ENCODE measurements at regions not wholly inside any gene's neighbourhood (a gene's known extent, or its start where the extent isn't known, plus 50 kb on each side); places are given as distances from the start of the nearest gene placed in this dataset.

DNA sequence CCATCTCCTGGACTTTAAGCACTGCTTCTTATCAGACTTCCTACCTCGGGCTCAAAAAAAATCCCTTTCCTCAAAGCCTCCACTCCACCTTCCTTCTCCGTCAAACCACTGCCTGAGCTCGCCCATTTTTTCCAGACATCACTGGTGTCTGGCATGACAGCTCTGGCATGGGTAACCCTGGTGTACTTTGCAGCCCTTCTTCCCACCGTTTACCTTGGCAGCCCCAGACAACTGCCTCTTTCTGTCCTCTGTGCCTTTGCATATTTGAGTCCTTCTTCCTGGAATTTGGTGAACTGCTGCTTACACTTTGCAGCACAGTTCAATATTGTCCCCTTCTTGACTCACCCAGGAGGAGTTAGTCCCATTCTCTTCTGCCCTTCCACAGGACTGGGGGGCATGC lies 144.6 kb upstream of the TBX20 start:
- H3K4me1 ChIP-seq (ENCODE audit: insufficient read depth, insufficient read length) = no peaks in the 10 kb centered on the region
- no peak overlapping the region for H3K4me3 ChIP-seq (ENCODE audit: insufficient read length, low read depth)
- no peaks in the 10 kb centered on the region for H3K9me3 ChIP-seq (ENCODE audit: insufficient read depth, low read length)
- H3K27me3 ChIP-seq (ENCODE audit: insufficient read depth, insufficient read length) = peaks cover 3% of the 10 kb centered on the region
- TF ChIP-seq YY1 (IDR thresholded peaks at IDR 0.05; ENCODE audit: insufficient read depth, insufficient read length) (no peak), ZNF274 (IDR thresholded peaks at IDR 0.05; ENCODE audit: low read depth, low read length) (no peak), SUZ12 (IDR thresholded peaks at IDR 0.05; ENCODE audit: extremely low read depth, insufficient read depth, insufficient read length) (no peak)
- no peaks in the 10 kb centered on the region for H3K36me3 ChIP-seq (ENCODE audit: insufficient read depth, insufficient read length, low read length)
- H3K9ac ChIP-seq (ENCODE audit: insufficient read length, low read depth) = no peak overlapping the region
- DNase-seq (ENCODE audit: low read depth, low spot score) = no peak

DNA sequence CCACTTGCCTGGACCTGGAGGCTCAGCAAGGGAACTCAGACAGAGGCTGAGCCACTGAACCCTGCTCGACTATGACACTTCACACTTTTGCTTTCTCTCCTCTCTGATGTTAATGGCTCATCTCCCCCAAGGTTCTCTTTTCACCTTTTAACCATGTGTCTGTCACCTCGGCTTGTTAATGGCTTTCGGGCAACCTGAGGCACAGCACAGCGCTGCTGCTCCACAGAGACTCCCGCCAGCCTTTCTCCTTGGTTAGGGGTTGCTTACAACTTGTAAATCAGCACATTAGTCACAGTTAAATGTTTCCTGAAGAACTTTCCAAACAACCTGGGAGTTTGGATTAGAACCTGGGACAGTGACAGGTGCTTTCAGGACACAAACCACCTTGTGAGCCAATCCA lies 136.2 kb upstream of the TBX20 start:
- Histone ChIP-seq H3K27me3 (ENCODE audit: insufficient read depth, insufficient read length) (no peaks in the 10 kb centered on the region), H3K4me3 (ENCODE audit: insufficient read length, low read depth) (no peak overlapping the region), H3K4me1 (ENCODE audit: insufficient read depth, insufficient read length) (no peaks in the 10 kb centered on the region), H3K36me3 (ENCODE audit: insufficient read depth, insufficient read length, low read length) (no peaks in the 10 kb centered on the region), H3K9ac (ENCODE audit: insufficient read length, low read depth) (no peak overlapping the region), H3K9me3 (ENCODE audit: insufficient read depth, low read length) (no peaks in the 10 kb centered on the region)
- TF ChIP-seq SUZ12 (IDR thresholded peaks at IDR 0.05; ENCODE audit: extremely low read depth, insufficient read depth, insufficient read length) = no peak
- TF ChIP-seq YY1 (IDR thresholded peaks at IDR 0.05; ENCODE audit: insufficient read depth, insufficient read length) = no peak
- no peak for TF ChIP-seq ZNF274 (IDR thresholded peaks at IDR 0.05; ENCODE audit: low read depth, low read length)
- no peak for DNase-seq (ENCODE audit: low read depth, low spot score)

DNA sequence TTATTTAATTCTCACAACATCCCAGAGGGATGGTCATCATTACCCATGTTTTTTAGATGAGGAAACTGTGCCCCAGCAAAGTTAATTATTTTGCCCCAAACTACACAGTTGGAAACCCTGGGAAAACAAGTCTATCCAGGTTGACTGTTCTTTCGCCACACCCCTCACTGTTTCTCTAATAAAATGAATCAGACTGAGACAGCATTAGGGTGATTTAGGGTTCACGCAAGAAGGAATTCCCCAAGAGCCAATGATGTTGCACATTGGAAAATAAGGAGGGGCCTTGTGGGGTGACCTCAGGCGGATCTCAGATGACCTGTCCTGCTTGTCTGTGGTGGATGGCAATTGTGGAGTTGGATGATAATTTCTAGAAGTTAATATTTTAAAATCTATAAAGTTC lies 135.7 kb upstream of the TBX20 start:
- no peak overlapping the region for H3K9ac ChIP-seq (ENCODE audit: insufficient read length, low read depth)
- TF ChIP-seq ZNF274 (IDR thresholded peaks at IDR 0.05; ENCODE audit: low read depth, low read length) = no peak
- TF ChIP-seq YY1 (IDR thresholded peaks at IDR 0.05; ENCODE audit: insufficient read depth, insufficient read length) = no peak
- no peak for TF ChIP-seq SUZ12 (IDR thresholded peaks at IDR 0.05; ENCODE audit: extremely low read depth, insufficient read depth, insufficient read length)
- H3K4me3 ChIP-seq (ENCODE audit: insufficient read length, low read depth) = no peak overlapping the region
- no peaks in the 10 kb centered on the region for H3K36me3 ChIP-seq (ENCODE audit: insufficient read depth, insufficient read length, low read length)
- no peak for DNase-seq (ENCODE audit: low read depth, low spot score)
- H3K9me3 ChIP-seq (ENCODE audit: insufficient read depth, low read length) = no peaks in the 10 kb centered on the region
- H3K27me3 ChIP-seq (ENCODE audit: insufficient read depth, insufficient read length) = no peaks in the 10 kb centered on the region
- H3K4me1 ChIP-seq (ENCODE audit: insufficient read depth, insufficient read length) = no peaks in the 10 kb centered on the region

DNA sequence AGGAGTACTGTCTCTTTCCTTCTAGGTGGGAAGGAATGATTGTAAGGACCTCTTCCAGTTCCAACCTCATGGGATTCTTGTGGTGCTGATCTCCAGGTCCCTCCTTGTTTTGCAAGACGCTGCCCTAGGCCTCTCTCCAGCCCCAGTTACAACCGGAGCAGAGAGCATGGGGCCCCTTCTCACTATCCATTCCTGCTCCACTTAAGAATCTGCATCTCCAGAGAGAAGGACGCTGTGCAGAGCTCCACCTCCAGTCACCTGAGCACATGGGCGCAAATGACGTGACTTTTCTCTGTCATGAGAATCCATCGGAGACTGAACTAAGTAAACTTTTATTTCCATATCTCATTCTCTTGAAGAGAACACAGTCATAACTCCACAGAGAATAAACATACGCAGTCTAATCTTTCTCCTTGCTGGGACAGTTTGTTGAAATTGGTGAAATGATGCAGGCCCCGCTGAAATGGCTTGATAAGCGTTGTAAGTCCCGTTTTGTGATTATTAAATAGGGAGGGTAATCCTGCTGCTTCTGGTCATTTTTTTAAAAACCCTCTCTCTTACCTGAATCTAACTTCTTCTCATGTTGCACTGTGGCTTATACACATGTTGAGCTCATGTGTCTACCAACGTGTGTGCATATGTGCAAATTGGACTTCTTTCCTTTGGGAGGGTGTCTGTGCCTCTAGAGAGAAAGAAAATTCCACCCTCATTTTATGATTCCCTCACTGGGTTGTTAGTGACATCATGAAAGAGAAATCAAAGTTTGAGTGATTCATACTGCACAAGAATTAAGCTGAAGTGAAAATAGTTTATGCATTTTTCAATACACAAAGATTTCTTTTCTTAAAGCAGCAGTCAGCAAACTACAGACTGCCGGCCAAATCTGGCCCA lies 133.2 kb upstream of the TBX20 start:
- Histone ChIP-seq H3K9ac (ENCODE audit: insufficient read length, low read depth) (no peak overlapping the region), H3K27me3 (ENCODE audit: insufficient read depth, insufficient read length) (peaks cover 5% of the 10 kb centered on the region), H3K4me3 (ENCODE audit: insufficient read length, low read depth) (no peak overlapping the region), H3K36me3 (ENCODE audit: insufficient read depth, insufficient read length, low read length) (no peaks in the 10 kb centered on the region), H3K9me3 (ENCODE audit: insufficient read depth, low read length) (no peaks in the 10 kb centered on the region), H3K4me1 (ENCODE audit: insufficient read depth, insufficient read length) (no peaks in the 10 kb centered on the region)
- no peak for DNase-seq (ENCODE audit: low read depth, low spot score)
- TF ChIP-seq SUZ12 (IDR thresholded peaks at IDR 0.05; ENCODE audit: extremely low read depth, insufficient read depth, insufficient read length) = no peak
- TF ChIP-seq ZNF274 (IDR thresholded peaks at IDR 0.05; ENCODE audit: low read depth, low read length) = no peak
- no peak for TF ChIP-seq YY1 (IDR thresholded peaks at IDR 0.05; ENCODE audit: insufficient read depth, insufficient read length)

DNA sequence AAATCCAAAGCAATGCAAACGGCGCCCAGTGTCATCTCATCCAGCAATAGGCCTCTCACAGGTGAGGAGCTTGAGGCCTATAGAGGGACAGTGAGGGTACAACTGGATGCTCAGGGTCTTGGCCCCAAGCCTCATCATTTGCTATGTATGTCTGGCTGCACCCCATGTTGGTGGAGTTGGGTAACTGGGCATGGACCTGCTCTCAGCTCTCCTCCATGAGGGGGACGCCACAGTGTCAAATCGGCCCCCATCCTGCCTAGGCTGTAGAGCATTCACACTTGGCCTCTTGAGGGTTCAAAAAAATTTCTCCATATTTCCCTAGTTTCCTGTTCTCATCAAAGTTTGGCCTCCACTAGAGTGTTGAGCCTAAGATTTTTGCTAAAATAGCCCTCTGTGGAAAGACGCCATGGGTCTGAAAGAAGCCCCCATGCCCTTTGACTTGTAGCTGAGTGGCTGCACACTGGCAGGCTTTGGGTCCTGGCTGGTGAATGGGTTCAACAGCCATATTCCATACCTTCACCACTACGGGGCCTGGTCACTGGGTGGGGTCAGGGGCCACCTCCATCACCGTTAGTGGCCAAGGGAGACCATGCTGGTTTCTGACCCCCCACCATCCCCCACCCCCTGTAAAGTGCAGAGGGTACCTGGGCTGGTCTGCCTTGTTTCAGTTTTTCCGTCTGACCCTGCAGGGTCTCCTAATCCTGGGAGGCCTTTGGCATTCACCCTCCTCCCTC lies 132.3 kb upstream of the TBX20 start:
- TF ChIP-seq SUZ12 (IDR thresholded peaks at IDR 0.05; ENCODE audit: extremely low read depth, insufficient read depth, insufficient read length) (no peak), YY1 (IDR thresholded peaks at IDR 0.05; ENCODE audit: insufficient read depth, insufficient read length) (no peak), ZNF274 (IDR thresholded peaks at IDR 0.05; ENCODE audit: low read depth, low read length) (no peak)
- DNase-seq (ENCODE audit: low read depth, low spot score) = no peak

DNA sequence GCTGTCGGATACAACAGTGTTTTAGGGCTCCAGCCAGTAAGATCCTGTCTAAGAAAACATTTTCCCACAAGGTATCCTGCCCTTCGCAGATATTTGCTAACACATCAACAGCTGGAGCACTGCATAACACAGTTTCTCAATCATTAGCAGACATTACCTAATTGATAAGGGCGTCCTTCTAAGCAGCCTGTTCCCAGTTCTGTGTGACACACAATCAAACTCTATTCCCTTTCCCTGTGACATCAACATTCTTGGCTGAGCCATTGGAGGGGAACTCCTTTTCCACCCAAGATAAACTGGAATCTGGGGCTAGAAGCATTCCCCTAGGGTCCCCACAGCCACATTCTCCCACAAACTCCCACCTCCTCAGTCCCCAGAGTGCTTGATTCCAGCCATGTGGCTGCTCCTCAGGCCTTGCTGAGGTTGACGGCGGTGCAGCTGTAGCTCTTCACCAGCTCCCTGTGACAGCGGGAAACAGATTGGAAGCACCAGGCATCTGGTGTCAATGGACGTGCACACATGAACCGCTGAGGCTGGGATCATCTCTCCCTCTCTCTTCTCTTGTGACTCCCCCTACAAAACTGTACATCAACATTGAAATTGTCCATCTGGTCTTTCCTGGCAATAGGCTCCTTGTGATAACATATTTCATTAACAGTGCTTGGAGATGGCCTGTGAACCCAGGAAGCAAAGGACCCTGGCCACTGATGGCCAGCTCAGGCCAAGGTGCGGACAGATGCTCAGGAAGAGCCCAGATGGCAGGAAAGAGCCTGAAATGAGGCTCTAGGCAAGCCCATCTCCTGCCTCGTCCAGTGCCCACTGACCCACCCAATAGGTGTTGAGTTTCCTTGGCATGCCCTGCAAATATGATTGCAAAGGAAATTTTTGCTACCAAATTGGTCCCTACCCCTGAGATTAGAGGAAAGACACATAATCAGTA lies 131.1 kb upstream of the TBX20 start:
- Histone ChIP-seq H3K9me3 (ENCODE audit: insufficient read depth, low read length) (no peaks in the 10 kb centered on the region), H3K4me1 (ENCODE audit: insufficient read depth, insufficient read length) (no peaks in the 10 kb centered on the region), H3K36me3 (ENCODE audit: insufficient read depth, insufficient read length, low read length) (no peaks in the 10 kb centered on the region), H3K4me3 (ENCODE audit: insufficient read length, low read depth) (no peak overlapping the region), H3K27me3 (ENCODE audit: insufficient read depth, insufficient read length) (peaks cover 5% of the 10 kb centered on the region), H3K9ac (ENCODE audit: insufficient read length, low read depth) (no peak overlapping the region)
- DNase-seq (ENCODE audit: low read depth, low spot score) = no peak
- no peak for TF ChIP-seq YY1 (IDR thresholded peaks at IDR 0.05; ENCODE audit: insufficient read depth, insufficient read length)
- no peak for TF ChIP-seq SUZ12 (IDR thresholded peaks at IDR 0.05; ENCODE audit: extremely low read depth, insufficient read depth, insufficient read length)

More for the DNA sequence above, 132.3 kb upstream of the TBX20 start:
- Histone ChIP-seq H3K9ac (ENCODE audit: insufficient read length, low read depth) (no peak overlapping the region), H3K4me3 (ENCODE audit: insufficient read length, low read depth) (no peak overlapping the region), H3K9me3 (ENCODE audit: insufficient read depth, low read length) (no peaks in the 10 kb centered on the region), H3K36me3 (ENCODE audit: insufficient read depth, insufficient read length, low read length) (no peaks in the 10 kb centered on the region), H3K4me1 (ENCODE audit: insufficient read depth, insufficient read length) (no peaks in the 10 kb centered on the region), H3K27me3 (ENCODE audit: insufficient read depth, insufficient read length) (peaks cover 5% of the 10 kb centered on the region)

Measured in NT2/D1 (cell line).